Fibroblast of the aortic adventitia (primary cell): ENCODE measurements at regions not wholly inside any gene's neighbourhood (a gene's known extent, or its start where the extent isn't known, plus 50 kb on each side); places are given as distances from the start of the nearest gene placed in this dataset.

Experiments used
- DNase-seq: peaks from one replicate; pipeline ENCODE4 v3.0.0-alpha.2; 2010; ENCODE audit warnings: low read depth
- H3K4me3 ChIP-seq: 2 replicates; pipeline ENCODE4 v1.5.1; 2011; ENCODE audit warnings: low read depth, mild to moderate bottlenecking, control low read depth, low read length, moderate library complexity
- CTCF ChIP-seq: IDR thresholded peaks from 2 replicates; pipeline ENCODE4 v1.5.1; 2011; ENCODE audit warnings: mild to moderate bottlenecking, low read length, control low read depth, inconsistent platforms; ENCODE audit not compliant: insufficient read depth

DNA sequence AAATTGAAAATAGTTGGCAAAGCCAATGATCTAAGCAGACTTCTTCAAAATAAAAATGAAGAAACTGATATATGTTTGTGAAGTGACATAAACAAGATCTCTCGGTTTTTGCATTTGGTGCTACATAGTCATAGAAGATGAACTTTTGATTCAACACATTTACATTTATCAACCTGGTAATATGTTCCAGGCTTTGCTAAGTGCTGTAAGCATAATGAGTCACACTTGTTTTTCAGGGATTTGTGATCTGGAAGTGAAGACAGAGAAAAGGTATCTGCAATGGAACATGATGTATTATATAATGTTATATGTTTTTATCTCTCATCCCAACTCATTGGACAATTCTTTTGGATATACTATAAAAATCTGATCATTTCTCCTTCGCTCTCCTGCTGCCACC is 801.4 kb downstream of the BRINP1 start:
- TF ChIP-seq CTCF, result no peak
- no peak overlapping the region for H3K4me3 ChIP-seq
- no peak for DNase-seq

DNA sequence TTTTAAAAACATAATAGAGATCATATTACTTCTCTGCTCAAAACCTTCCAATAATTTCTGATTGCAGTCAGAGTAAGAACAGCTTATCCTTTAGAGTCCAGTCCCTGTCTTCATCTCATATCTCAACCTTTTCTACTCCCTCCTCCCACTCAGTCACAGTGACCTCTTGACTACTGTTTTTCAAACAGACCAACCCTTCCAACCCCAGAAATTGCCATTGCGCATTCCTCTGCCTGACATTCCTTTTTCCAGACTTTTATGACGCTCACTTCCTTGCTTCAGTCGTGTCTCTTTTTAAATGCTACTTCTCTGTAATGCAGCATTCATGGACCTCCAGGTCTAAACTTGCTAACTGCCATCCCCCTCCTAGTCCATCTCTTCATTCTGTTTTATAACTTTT is 800.5 kb downstream of the BRINP1 start:
- no peak for DNase-seq
- no peak overlapping the region for H3K4me3 ChIP-seq
- TF ChIP-seq CTCF, result no peak

DNA sequence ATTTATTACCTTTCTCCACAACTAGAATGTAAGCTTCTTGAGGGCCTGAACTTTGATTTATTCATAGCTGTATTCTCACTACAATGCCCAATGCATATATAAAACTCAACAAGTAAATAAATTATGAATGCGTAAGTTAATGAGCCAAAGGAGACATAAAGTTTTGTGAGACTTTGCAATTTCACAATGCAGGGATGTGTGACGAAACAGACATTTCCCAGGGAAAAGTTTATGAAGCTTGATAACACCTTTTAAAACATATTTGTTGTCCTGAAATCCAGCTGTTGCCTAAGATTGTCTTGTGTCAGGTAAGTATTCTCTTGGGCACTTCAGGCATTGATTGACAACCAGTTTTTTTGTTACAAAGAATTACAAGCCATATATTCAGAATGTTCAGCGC is 800.1 kb downstream of the BRINP1 start:
- no peak for TF ChIP-seq CTCF
- H3K4me3 ChIP-seq, result no peak overlapping the region
- DNase-seq, result no peak

DNA sequence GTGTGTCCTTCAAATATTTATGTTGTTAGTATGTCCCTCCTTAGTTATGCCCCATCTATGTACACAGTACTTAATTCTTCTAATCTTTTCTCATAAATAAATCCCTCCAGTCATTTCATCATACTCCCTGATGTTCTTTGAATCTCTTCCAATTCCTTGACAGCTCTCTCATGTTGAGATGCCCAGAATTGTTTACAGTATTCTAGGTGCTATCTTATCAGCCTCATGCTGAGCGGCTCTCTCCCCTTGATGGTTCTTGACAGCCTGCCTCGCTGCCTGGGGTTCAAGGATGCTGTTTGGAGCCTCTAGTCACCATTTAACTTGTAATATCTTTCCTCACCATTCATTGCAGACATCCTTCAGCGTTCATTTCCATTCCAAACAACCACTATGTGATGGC is 799.2 kb downstream of the BRINP1 start:
- no peak overlapping the region for H3K4me3 ChIP-seq
- no peak for TF ChIP-seq CTCF
- no peak for DNase-seq

GRCh38 chr9:118575341-118576070 is 793.7 kb downstream of the BRINP1 start:
- TF ChIP-seq CTCF, result no peak
- DNase-seq, result peak; percentile 16
- H3K4me3 ChIP-seq, result no peak overlapping the region

DNA sequence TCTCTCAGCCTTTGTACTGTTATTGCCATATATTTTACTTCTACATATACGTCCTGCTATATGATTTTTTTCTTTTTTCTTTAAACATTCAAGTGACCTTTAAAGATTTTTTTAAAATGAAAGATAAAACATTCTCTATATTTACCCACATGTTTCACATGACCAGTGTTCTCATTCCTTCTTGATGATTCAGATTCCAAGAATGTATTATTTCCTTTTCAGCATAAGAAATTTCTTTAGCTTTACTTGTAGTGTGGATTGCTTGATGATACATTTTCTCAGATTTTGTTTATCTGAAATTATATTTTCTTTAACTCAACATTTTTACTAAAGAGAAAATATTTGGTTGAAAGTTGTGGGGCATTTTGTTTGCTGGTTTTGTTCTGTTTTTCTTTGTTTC is 792.1 kb downstream of the BRINP1 start:
- peak; percentile 60 for DNase-seq
- H3K4me3 ChIP-seq, result no peak overlapping the region
- TF ChIP-seq CTCF, result no peak

DNA sequence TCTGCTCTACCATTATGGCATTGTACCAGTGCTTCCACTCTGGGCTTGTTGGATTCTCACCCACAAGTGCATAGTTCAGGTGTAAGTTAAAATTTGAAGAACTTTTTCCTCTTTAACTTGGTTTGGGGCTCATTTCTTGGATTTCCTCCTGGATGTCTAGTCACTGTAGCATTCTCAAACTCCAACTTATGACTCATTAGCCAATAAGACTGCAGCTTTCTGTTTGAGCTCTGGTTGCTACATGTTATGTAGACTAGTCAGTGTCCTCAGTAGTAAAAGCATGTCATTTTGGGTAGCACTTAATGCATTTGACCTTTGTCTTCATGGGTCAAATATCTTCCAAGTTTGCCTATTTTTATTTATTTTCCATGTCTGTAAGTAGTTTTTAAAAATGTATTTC is 790.8 kb downstream of the BRINP1 start:
- H3K4me3 ChIP-seq, result no peak overlapping the region
- TF ChIP-seq CTCF, result no peak
- DNase-seq, result peak; percentile 49
